GM12872 (cell line): ENCODE measurements at regions not wholly inside any gene's neighbourhood (a gene's known extent, or its start where the extent isn't known, plus 50 kb on each side); places are given as distances from the start of the nearest gene placed in this dataset.
A peak's percentile ranks its signal among the peaks of the same experiment; 100 is the strongest.

Experiments
- CTCF ChIP-seq: IDR thresholded peaks from 3 replicates; pipeline ENCODE4 v1.5.1; 2011; ENCODE audit warnings: low read depth, mild to moderate bottlenecking, low read length, moderate library complexity; ENCODE audit not compliant: insufficient read depth

- TF ChIP-seq CTCF: no peak
Observed at GRCh38 chr10:38209332-38209731, 115.2 kb downstream of the ZNF37A start.

- TF ChIP-seq CTCF: no peak
Observed at GRCh38 chr10:38212460-38212859, 118.3 kb downstream of the ZNF37A start.

GRCh38 chr10:38226385-38226784 lies 132.2 kb downstream of the ZNF37A start:
- TF ChIP-seq CTCF: no peak

GRCh38 chr10:38228394-38228793 lies 134.3 kb downstream of the ZNF37A start:
- no peak for TF ChIP-seq CTCF

- peak; percentile 40; the same call in 2 of the 3 replicates for TF ChIP-seq CTCF
Observed at GRCh38 chr10:38365917-38366316, 271.8 kb downstream of the ZNF37A start.
